CD4-positive, alpha-beta memory T cell (primary cell): ENCODE measurements at regions not wholly inside any gene's neighbourhood (a gene's known extent, or its start where the extent isn't known, plus 50 kb on each side); places are given as distances from the start of the nearest gene placed in this dataset.

Source experiments
- CTCF ChIA-PET: fragments of 350-600 bp; sonication (Branson Sonifier 250); formaldehyde crosslinking; loops from one replicate; lab custom pipeline; 2021; ENCODE audit warnings: inconsistent platforms; ENCODE audit not compliant: partially characterized antibody; lab: Charles Lee
- POLR2A ChIA-PET: fragments of 350-600 bp; sonication (Branson Sonifier 250); formaldehyde crosslinking; loops from one replicate; lab custom pipeline; 2021; ENCODE audit not compliant: partially characterized antibody; lab: Charles Lee
- DNase-seq, 5 donors: peaks; one replicate each; pipeline versions ENCODE4 v3.0.0 to v3.0.0-alpha.2; 2020 to 2022; ENCODE audit warnings: mixed read lengths in 1 of 5
- H3K27ac ChIP-seq: one replicate; pipeline ENCODE4 v1.7.0; 2013; ENCODE audit warnings: low read depth, low read length
- H3K27me3 ChIP-seq: 2 replicates; pipeline ENCODE4 v1.7.0; 2013; ENCODE audit warnings: mild to moderate bottlenecking, low read length, moderate library complexity; ENCODE audit not compliant: insufficient read depth
- H3K36me3 ChIP-seq: 2 replicates; pipeline ENCODE4 v1.7.0; 2013; ENCODE audit warnings: mild to moderate bottlenecking, low read length, moderate library complexity; ENCODE audit not compliant: insufficient read depth
- H3K4me1 ChIP-seq: 2 replicates; pipeline ENCODE4 v1.7.0; 2013; ENCODE audit warnings: mild to moderate bottlenecking, low read length, moderate library complexity; ENCODE audit not compliant: insufficient read depth
- H3K4me3 ChIP-seq, 2 donors: one replicate each; pipeline ENCODE4 v1.7.0; 2013; ENCODE audit warnings: low read length in 2 of 2, mild to moderate bottlenecking in 1 of 2
- H3K9me3 ChIP-seq, 2 donors: one replicate each; pipeline ENCODE4 v1.7.0; 2013; ENCODE audit warnings: low read length in 2 of 2, control low read depth in 1 of 2; ENCODE audit not compliant: control insufficient read depth in 1 of 2
- H3K27ac Mint-ChIP-seq, 7 donors: one replicate each; pipeline ENCODE4 v1.8.0; 2020 to 2021; ENCODE audit warnings: mixed read lengths in 7 of 7, mild to moderate bottlenecking in 6 of 7, inconsistent platforms in 3 of 7, moderate library complexity in 3 of 7
- H3K27me3 Mint-ChIP-seq, 2 donors: one replicate each; pipeline ENCODE4 v1.8.0; 2020 to 2021; ENCODE audit warnings: mixed read lengths in 2 of 2
- H3K36me3 Mint-ChIP-seq, 2 donors: one replicate each; pipeline ENCODE4 v1.8.0; 2020 to 2021; ENCODE audit warnings: mixed read lengths in 2 of 2, inconsistent platforms in 1 of 2, mild to moderate bottlenecking in 1 of 2
- H3K4me1 Mint-ChIP-seq, 4 donors: one replicate each; pipeline ENCODE4 v1.8.0; 2020 to 2021; ENCODE audit warnings: mixed read lengths in 4 of 4, mild to moderate bottlenecking in 1 of 4
- H3K4me3 Mint-ChIP-seq, 8 donors: one replicate each; pipeline ENCODE4 v1.8.0; 2020 to 2021; ENCODE audit warnings: mixed read lengths in 8 of 8, mild to moderate bottlenecking in 7 of 8, moderate library complexity in 6 of 8, inconsistent platforms in 3 of 8
- H3K9me3 Mint-ChIP-seq, 8 donors: one replicate each; pipeline ENCODE4 v1.8.0; 2020 to 2021; ENCODE audit warnings: mixed read lengths in 8 of 8, mild to moderate bottlenecking in 5 of 8, inconsistent platforms in 3 of 8, moderate library complexity in 1 of 8
- intact Hi-C: fragments of 100-400 bp; cut with micrococcal nuclease; formaldehyde crosslinking; loops from one replicate; pipeline ENCODE4 v1.15.1; 2023

- H3K27me3 ChIP-seq = no peaks in the 10 kb centered on the region
- H3K27ac Mint-ChIP-seq = no peak overlapping the region
- H3K4me1 ChIP-seq = no peaks in the 10 kb centered on the region
- no peaks in the 10 kb centered on the region for H3K36me3 ChIP-seq
- H3K4me3 Mint-ChIP-seq = no peak overlapping the region
- CTCF ChIA-PET = no interaction called here
- no peak overlapping the region for H3K4me3 ChIP-seq
- no peak overlapping the region for H3K27ac ChIP-seq
- no peak for DNase-seq
- no peaks in the 10 kb centered on the region for H3K36me3 Mint-ChIP-seq
- H3K9me3 Mint-ChIP-seq = peaks cover 0 to 10% (median 0%) of the 10 kb centered on the region in 8 donors
- peaks cover 1 to 2% of the 10 kb centered on the region in 2 donors for H3K27me3 Mint-ChIP-seq
- intact Hi-C loops = no loop called here
- POLR2A ChIA-PET = no interaction called here
- H3K4me1 Mint-ChIP-seq = no peaks in the 10 kb centered on the region
- no peaks in the 10 kb centered on the region for H3K9me3 ChIP-seq
Observed at GRCh38 chr16:18050777-18051176, 285.8 kb downstream of the NPIPA8 start.

GRCh38 chr16:18050234-18050633 is 286.3 kb downstream of the NPIPA8 start:
- H3K9me3 Mint-ChIP-seq = peaks cover 0 to 10% (median 0%) of the 10 kb centered on the region in 8 donors
- no peaks in the 10 kb centered on the region for H3K4me1 Mint-ChIP-seq
- H3K27ac ChIP-seq = no peak overlapping the region
- no peak overlapping the region for H3K27ac Mint-ChIP-seq
- peaks cover 1 to 2% of the 10 kb centered on the region in 2 donors for H3K27me3 Mint-ChIP-seq
- intact Hi-C loops = no loop called here
- H3K27me3 ChIP-seq = no peaks in the 10 kb centered on the region
- DNase-seq = no peak
- H3K4me1 ChIP-seq = no peaks in the 10 kb centered on the region
- ChIA-PET CTCF (no interaction called here), POLR2A (no interaction called here)
- no peaks in the 10 kb centered on the region for H3K9me3 ChIP-seq
- H3K36me3 Mint-ChIP-seq = no peaks in the 10 kb centered on the region
- no peaks in the 10 kb centered on the region for H3K36me3 ChIP-seq
- H3K4me3 ChIP-seq = no peak overlapping the region
- H3K4me3 Mint-ChIP-seq = no peak overlapping the region

GRCh38 chr16:18049547-18050133 is 286.9 kb downstream of the NPIPA8 start:
- H3K4me1 ChIP-seq = no peaks in the 10 kb centered on the region
- no peak overlapping the region for H3K27ac Mint-ChIP-seq
- H3K4me3 Mint-ChIP-seq = no peak overlapping the region
- no peak overlapping the region for H3K27ac ChIP-seq
- CTCF ChIA-PET = no interaction called here
- intact Hi-C loops = no loop called here
- no peak for DNase-seq
- POLR2A ChIA-PET = no interaction called here
- no peaks in the 10 kb centered on the region for H3K9me3 ChIP-seq
- no peak overlapping the region for H3K4me3 ChIP-seq
- H3K9me3 Mint-ChIP-seq = peaks cover 0 to 10% (median 0%) of the 10 kb centered on the region in 8 donors
- no peaks in the 10 kb centered on the region for H3K36me3 Mint-ChIP-seq
- H3K36me3 ChIP-seq = no peaks in the 10 kb centered on the region
- H3K4me1 Mint-ChIP-seq = no peaks in the 10 kb centered on the region
- H3K27me3 Mint-ChIP-seq = peaks cover 1 to 2% of the 10 kb centered on the region in 2 donors
- H3K27me3 ChIP-seq = no peaks in the 10 kb centered on the region

GRCh38 chr16:18048853-18049546 is 287.5 kb downstream of the NPIPA8 start:
- DNase-seq = no peak
- ChIA-PET CTCF (no interaction called here), POLR2A (no interaction called here)
- Histone ChIP-seq H3K4me1 (no peaks in the 10 kb centered on the region), H3K27ac (no peak overlapping the region), H3K9me3 (no peaks in the 10 kb centered on the region), H3K4me3 (no peak overlapping the region), H3K27me3 (no peaks in the 10 kb centered on the region), H3K36me3 (no peaks in the 10 kb centered on the region)
- intact Hi-C loops = no loop called here
- Mint-ChIP-seq H3K27me3 (peaks cover 1 to 2% of the 10 kb centered on the region in 2 donors), H3K4me3 (no peak overlapping the region), H3K27ac (no peak overlapping the region), H3K4me1 (no peaks in the 10 kb centered on the region), H3K9me3 (peaks cover 0 to 10% (median 0%) of the 10 kb centered on the region in 8 donors), H3K36me3 (no peaks in the 10 kb centered on the region)

GRCh38 chr16:18047761-18048160 is 288.8 kb downstream of the NPIPA8 start:
- Histone ChIP-seq H3K4me1 (no peaks in the 10 kb centered on the region), H3K27ac (no peak overlapping the region), H3K27me3 (no peaks in the 10 kb centered on the region), H3K36me3 (no peaks in the 10 kb centered on the region), H3K9me3 (no peaks in the 10 kb centered on the region), H3K4me3 (no peak overlapping the region)
- no peaks in the 10 kb centered on the region for H3K4me1 Mint-ChIP-seq
- no peak for DNase-seq
- H3K9me3 Mint-ChIP-seq = peaks cover 0 to 4% (median 0%) of the 10 kb centered on the region in 8 donors
- H3K27ac Mint-ChIP-seq = no peak overlapping the region
- intact Hi-C loops = no loop called here
- no peaks in the 10 kb centered on the region for H3K36me3 Mint-ChIP-seq
- peaks cover 1 to 2% of the 10 kb centered on the region in 2 donors for H3K27me3 Mint-ChIP-seq
- ChIA-PET CTCF (no interaction called here), POLR2A (no interaction called here)
- H3K4me3 Mint-ChIP-seq = no peak overlapping the region

GRCh38 chr16:18045356-18045755 is 291.2 kb downstream of the NPIPA8 start:
- no peaks in the 10 kb centered on the region for H3K4me1 ChIP-seq
- H3K27me3 ChIP-seq = no peaks in the 10 kb centered on the region
- ChIA-PET POLR2A (no interaction called here), CTCF (no interaction called here)
- H3K27ac ChIP-seq = no peak overlapping the region
- no peak overlapping the region for H3K4me3 ChIP-seq
- H3K4me1 Mint-ChIP-seq = no peaks in the 10 kb centered on the region
- H3K36me3 Mint-ChIP-seq = no peaks in the 10 kb centered on the region
- intact Hi-C loops = no loop called here
- no peaks in the 10 kb centered on the region for H3K9me3 ChIP-seq
- H3K36me3 ChIP-seq = no peaks in the 10 kb centered on the region
- peaks cover 0 to 4% (median 0%) of the 10 kb centered on the region in 8 donors for H3K9me3 Mint-ChIP-seq
- H3K4me3 Mint-ChIP-seq = no peak overlapping the region
- no peak overlapping the region for H3K27ac Mint-ChIP-seq
- H3K27me3 Mint-ChIP-seq = peaks cover 0 to 1% of the 10 kb centered on the region in 2 donors
- DNase-seq = no peak

- H3K4me1 ChIP-seq = no peaks in the 10 kb centered on the region
- POLR2A ChIA-PET = no interaction called here
- DNase-seq = no peak
- peaks cover 0 to 3% of the 10 kb centered on the region in 2 donors for H3K27me3 Mint-ChIP-seq
- H3K27ac ChIP-seq = no peak overlapping the region
- CTCF ChIA-PET = no interaction called here
- no peaks in the 10 kb centered on the region for H3K4me1 Mint-ChIP-seq
- no peaks in the 10 kb centered on the region for H3K27me3 ChIP-seq
- peaks cover 0 to 4% (median 0%) of the 10 kb centered on the region in 8 donors for H3K9me3 Mint-ChIP-seq
- H3K27ac Mint-ChIP-seq = no peak overlapping the region
- intact Hi-C loops = no loop called here
- no peak overlapping the region for H3K4me3 ChIP-seq
- no peak overlapping the region for H3K4me3 Mint-ChIP-seq
- H3K36me3 Mint-ChIP-seq = no peaks in the 10 kb centered on the region
- no peaks in the 10 kb centered on the region for H3K9me3 ChIP-seq
- no peaks in the 10 kb centered on the region for H3K36me3 ChIP-seq
Observed at GRCh38 chr16:18041864-18042834, 294.4 kb downstream of the NPIPA8 start.
